GM18498 (cell line): ENCODE measurements at regions not wholly inside any gene's neighbourhood (a gene's known extent, or its start where the extent isn't known, plus 50 kb on each side); places are given as distances from the start of the nearest gene placed in this dataset.
"Not testable (repeated sequence)": the region's sequence is repeated elsewhere in the genome, so short reads cannot be mapped to it uniquely, and the experiment has no call there.

Experiments
- ATAC-seq: cut with Tn5 transposase; IDR thresholded peaks from one replicate; pipeline ENCODE4 v1.9.1; 2021; ENCODE audit warnings: mild to moderate bottlenecking, moderate library complexity; ENCODE audit not compliant: unreplicated experiment

GRCh38 chr20:17873410-17874270 lies 95.0 kb downstream of the SNX5 start:
- no peak for ATAC-seq

GRCh38 chr20:17872959-17873358 lies 95.6 kb downstream of the SNX5 start:
- no peak for ATAC-seq

DNA sequence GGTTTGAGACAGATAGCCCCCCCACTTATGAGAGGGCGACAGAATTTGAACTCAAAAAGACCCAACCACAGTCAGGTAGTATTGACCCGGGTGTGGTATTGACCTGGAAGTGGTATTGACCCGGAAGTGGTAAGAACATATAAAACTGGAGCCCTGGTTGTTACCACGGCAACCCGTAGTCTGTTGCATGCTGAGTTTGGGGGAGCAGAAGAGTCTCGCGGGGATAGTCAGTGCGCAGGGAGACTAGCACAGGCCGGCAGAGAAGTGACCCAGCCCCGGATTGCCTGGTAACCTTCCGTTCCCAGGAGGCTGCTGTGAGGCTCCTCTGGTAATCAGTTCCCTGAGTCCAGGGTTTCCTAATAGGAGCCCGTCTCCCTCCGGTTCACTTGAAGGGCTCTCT lies 96.2 kb downstream of the SNX5 start:
- no peak for ATAC-seq

GRCh38 chr20:17871886-17872285 lies 96.7 kb downstream of the SNX5 start:
- ATAC-seq, result no peak

DNA sequence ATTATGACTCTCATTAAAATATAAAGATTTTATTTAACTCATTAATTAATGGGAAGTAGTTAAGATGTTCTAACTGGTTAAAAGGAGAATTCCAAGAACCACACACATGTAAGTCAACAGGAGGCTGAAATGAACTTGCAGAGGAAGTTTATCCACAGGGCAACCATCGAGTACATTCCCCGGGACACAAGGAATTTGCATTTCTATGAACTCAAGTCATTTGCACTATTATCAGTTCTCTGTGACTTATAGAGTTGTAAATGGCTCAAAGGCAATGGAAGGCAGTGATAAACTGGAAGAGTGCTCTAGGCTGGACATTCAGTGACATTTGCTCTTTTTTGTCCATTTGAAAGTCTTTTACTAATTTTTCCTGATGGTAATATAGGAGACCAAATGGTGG lies 97.4 kb downstream of the SNX5 start:
- ATAC-seq, result no peak

- ATAC-seq, result no peak
Measured at GRCh38 chr20:17870086-17870740, 98.4 kb downstream of the SNX5 start.

GRCh38 chr20:17869295-17869994 lies 99.1 kb downstream of the SNX5 start:
- ATAC-seq, result no peak

GRCh38 chr20:17868700-17869231 lies 99.8 kb downstream of the SNX5 start:
- no peak for ATAC-seq

DNA sequence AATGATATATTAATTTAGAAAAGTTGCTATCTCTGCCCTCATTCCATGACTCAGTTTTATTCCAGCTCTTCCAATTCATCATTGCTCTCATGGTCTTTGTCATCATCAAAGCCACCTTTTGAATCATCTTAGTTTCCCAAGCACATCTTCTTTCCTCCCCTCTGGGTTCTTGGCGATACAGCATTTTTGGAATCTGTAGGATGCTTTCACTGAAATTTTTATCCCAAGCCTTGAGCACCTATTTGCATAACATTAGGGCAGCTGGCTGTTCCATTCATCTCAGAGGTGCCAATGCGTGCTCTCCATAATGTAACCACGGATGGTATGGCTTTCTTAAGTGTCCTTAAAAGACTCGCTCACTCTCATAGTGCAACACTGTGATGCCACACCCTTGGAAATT lies 100.4 kb downstream of the SNX5 start:
- no peak for ATAC-seq

GRCh38 chr20:17867131-17867925 lies 101.3 kb downstream of the SNX5 start:
- ATAC-seq, result no peak

GRCh38 chr20:17866234-17867001 lies 102.2 kb downstream of the SNX5 start:
- no peak for ATAC-seq

DNA sequence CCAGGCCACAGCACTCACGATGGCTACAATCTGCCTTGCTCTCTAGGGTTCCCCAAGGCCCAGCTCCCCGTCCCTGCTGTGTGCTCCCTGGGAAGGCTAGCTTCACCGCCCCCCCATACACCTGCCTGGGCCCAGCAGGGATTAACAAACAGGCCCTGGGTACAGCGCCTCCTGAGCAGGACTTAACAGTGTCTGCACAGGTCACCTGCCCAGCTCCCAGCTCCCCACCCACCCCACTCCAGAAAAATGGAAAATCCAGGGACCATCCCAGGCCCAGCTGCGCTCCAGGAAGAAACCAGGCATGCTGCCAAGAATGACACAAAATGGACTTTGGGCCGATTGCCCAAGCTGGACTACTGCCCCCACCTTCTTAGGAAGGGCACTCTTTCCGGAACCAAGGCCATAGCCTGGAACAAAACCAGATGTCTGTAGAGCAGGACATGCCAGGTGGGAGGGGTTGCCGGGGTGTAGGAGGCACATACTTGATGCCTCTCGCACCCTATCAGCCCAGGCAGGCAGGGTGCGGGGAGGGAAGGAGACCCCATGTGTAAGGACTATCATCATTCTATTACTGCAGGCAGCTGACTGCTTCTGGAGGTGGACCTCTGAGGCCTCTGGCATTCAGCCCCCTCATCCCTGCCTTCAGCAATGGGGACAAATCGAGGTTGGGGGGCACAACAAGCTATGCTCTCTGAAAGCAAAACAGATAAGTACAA lies 104.9 kb downstream of the SNX5 start:
- ATAC-seq, result no peak

GRCh38 chr20:17863209-17863576 lies 105.4 kb downstream of the SNX5 start:
- no peak for ATAC-seq

- ATAC-seq, result no peak
Measured at GRCh38 chr20:17862171-17862570, 106.4 kb downstream of the SNX5 start.

GRCh38 chr20:17861620-17862019 lies 107.0 kb downstream of the SNX5 start:
- not testable (repeated sequence) for ATAC-seq

DNA sequence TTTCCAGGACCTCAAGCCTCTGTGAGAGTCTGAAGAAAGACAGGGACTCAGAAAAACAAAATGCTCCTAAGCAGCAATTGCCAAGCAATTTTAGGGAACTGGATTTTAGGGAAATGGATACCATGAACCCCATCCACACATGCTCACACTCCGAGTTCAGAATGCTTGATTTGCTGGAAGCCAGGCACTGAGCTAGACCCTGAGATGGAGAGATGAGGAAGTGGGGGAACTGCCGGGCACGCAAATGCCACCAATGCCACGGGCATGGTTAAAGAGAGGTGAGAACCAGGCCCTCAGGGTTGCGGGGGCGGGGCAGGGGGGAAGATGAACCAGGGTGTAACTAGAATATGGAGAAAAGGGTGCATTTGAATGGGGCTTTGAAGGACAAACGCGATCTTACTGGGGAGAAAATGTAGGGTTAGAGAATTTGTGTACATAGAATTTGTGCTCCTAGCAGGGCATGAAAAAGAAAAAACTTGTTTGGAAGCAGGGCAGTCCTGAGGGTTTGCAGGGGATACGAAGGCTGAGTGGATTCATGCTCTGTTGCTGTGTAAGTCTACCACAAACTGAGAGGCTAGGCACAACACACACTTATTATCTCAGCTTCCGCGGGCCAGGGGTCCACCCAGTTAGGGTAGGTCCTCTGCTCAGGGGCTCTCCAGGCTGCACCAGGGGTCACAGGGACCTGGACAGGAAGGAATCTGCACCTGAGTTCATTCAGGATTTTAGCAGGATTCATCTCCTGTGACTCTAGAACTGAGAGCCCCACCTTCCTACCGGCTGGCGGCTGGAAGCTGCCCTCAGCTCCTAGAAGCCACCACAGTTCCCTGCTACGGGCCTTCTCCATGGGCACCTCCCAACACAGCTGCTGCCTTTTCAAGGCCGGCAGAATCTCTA lies 108.0 kb downstream of the SNX5 start:
- no peak for ATAC-seq

GRCh38 chr20:17859616-17860232 lies 108.9 kb downstream of the SNX5 start:
- ATAC-seq, result no peak
